ENCODE measurements at regions not wholly inside any gene's neighbourhood (a gene's known extent, or its start where the extent isn't known, plus 50 kb on each side); places are given as distances from the start of the nearest gene placed in this dataset.
"Not testable (repeated sequence)": the region's sequence is repeated elsewhere in the genome, so short reads cannot be mapped to it uniquely, and the experiment has no call there.

DNA sequence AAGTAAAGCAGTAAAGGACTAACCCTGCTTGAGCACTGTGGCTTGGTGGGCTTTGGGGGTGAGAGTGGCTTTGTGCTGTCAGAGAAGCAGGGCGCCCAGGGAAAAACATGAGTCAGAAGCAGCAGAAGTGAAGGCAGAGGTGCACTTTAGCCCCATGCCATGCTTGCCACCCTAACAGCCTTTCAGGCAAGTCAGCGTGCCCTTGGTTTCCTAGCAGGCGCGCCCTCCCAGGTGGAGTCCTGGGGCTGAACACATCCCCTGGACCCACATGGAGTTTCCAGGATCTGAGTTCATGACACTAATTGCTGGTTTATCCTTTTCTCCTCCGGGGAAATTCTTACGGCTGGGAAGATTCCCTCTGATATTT is 106.6 kb downstream of the TLR5 start:
- no peak for DNase-seq (ENCODE audit: low read depth, low spot score)

DNA sequence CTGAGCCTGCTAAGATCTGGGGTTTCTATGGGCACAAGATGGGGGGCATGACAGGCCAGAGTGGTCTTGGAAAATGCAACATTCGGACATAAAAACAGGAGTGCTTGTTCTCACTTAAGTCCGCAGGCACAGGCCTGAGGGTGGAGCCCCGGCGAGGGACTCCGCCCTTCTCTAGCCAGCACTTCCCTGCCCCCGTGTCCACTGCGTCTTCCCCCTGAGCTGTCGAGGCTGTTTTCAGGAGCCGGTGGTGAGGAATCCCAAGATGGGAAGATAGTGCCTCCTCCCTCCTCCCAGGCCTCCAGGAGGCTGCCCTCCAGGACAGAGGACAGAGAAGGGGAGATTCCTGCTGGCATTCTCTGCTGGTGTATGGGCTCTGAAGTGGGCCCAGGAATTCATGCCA is 105.2 kb downstream of the TLR5 start:
- H3K27ac ChIP-seq: no peak overlapping the region

More for the DNA sequence above, 106.6 kb downstream of the TLR5 start:
- H3K27ac ChIP-seq: no peak overlapping the region

GRCh38 chr1:223038288-223039006 is 104.6 kb downstream of the TLR5 start:
- H3K27ac ChIP-seq: no peak overlapping the region
- DNase-seq (ENCODE audit: low read depth, low spot score): no peak

More for the DNA sequence above, 105.2 kb downstream of the TLR5 start:
- DNase-seq (ENCODE audit: low read depth, low spot score): no peak

- no peak overlapping the region for H3K27ac ChIP-seq
- no peak for DNase-seq (ENCODE audit: low read depth, low spot score)
Measured at GRCh38 chr1:223039990-223040389, 103.1 kb downstream of the TLR5 start.

- no peak for DNase-seq (ENCODE audit: low read depth, low spot score)
- H3K27ac ChIP-seq: no peak overlapping the region
Measured at GRCh38 chr1:223041481-223041880, 101.6 kb downstream of the TLR5 start.

GRCh38 chr1:223045164-223045957 is 97.7 kb downstream of the TLR5 start:
- no peak overlapping the region for H3K27ac ChIP-seq
- DNase-seq (ENCODE audit: low read depth, low spot score): no peak

DNA sequence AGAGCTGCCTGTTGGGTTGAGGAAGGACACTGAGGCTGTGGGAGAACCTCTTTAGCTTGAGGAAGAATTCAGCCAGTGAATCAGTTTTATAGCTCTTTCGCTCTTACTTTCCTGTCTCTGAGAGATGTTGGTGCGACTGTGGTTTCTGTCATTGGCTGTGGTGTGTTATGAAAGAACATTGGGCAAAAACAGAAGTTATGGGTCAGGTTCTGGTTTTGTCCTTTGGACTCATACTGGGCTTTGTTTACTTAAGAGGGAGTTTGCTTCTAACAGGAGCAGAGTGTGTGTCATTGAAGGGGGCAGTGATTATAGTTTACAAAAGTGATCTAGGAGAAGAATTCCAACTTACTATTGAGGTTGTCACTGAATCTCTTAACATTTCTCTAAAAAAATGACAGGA is 97.0 kb downstream of the TLR5 start:
- no peak for DNase-seq (ENCODE audit: low read depth, low spot score)
- no peak overlapping the region for H3K27ac ChIP-seq

- DNase-seq (ENCODE audit: low read depth, low spot score); H3K27ac ChIP-seq: not testable (repeated sequence)
Measured at GRCh38 chr1:223046463-223046862, 96.6 kb downstream of the TLR5 start.

GRCh38 chr1:223048026-223048425 is 95.0 kb downstream of the TLR5 start:
- H3K27ac ChIP-seq: no peak overlapping the region
- no peak for DNase-seq (ENCODE audit: low read depth, low spot score)

GRCh38 chr1:223052462-223052861 is 90.6 kb downstream of the TLR5 start:
- DNase-seq (ENCODE audit: low read depth, low spot score): no peak
- H3K27ac ChIP-seq: no peak overlapping the region

- H3K27ac ChIP-seq: no peak overlapping the region
- DNase-seq (ENCODE audit: low read depth, low spot score): no peak
Measured at GRCh38 chr1:223052931-223053330, 90.1 kb downstream of the TLR5 start.

- H3K27ac ChIP-seq: no peak overlapping the region
- no peak for DNase-seq (ENCODE audit: low read depth, low spot score)
Measured at GRCh38 chr1:223056802-223057201, 86.2 kb downstream of the TLR5 start.

GRCh38 chr1:223057569-223058093 is 85.4 kb downstream of the TLR5 start:
- H3K27ac ChIP-seq: no peak overlapping the region
- DNase-seq (ENCODE audit: low read depth, low spot score): no peak
